ENCODE measurements at regions not wholly inside any gene's neighbourhood (a gene's known extent, or its start where the extent isn't known, plus 50 kb on each side); places are given as distances from the start of the nearest gene placed in this dataset.

GRCh38 chr5:124402144-124402581 lies 344.3 kb downstream of the ZNF608 start:
- Histone ChIP-seq H3K27me3 (ENCODE audit: control insufficient read depth in 2 of 2, insufficient read depth in 2 of 2, low read length in 2 of 2) (no peaks in the 10 kb centered on the region), H3K9me3 (ENCODE audit: control insufficient read depth in 2 of 2, low read length in 2 of 2) (no peaks in the 10 kb centered on the region), H3K4me1 (ENCODE audit: control insufficient read depth in 2 of 2, insufficient read depth in 2 of 2, low read length in 2 of 2) (no peaks in the 10 kb centered on the region), H3K4me3 (ENCODE audit: low read length in 2 of 2) (no peak overlapping the region), H3K9ac (ENCODE audit: low read depth in 1 of 2, low read length in 2 of 2) (no peak overlapping the region), H3K27ac (ENCODE audit: low read depth in 2 of 2, low read length in 2 of 2) (no peak overlapping the region), H3K36me3 (ENCODE audit: control insufficient read depth in 2 of 2, insufficient read depth in 2 of 2, low read length in 2 of 2) (no peaks in the 10 kb centered on the region)

DNA sequence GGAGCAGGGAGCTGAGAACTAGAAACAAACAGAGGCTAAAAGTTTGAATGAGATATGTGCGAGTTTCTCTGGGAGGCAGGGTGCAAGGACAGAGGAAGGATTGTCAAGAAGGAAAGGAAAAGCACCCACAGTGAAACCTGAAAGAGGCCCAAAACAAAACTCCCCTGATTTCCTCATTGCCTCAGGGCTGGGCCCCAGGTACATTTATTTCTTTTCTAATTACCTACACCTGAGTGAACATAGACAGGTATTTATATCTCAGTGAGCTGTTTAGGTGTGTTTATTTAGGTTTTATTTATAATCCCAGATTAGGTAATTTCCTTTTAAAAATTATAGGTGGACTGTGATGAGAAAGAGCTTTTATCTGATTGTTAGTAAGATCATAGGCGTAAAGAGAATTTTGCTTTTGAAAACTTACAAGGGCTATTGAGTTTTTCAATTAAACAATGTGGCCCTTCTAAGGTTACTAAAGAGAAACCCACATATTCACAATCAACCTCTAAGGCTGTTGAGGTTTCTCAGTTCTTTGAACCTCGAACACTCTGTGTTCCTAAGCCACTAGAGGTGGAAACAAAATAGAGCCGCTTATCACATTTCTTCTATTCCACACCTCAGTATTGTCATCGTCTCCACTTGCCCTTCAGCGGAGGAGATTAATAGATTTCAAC lies 344.8 kb downstream of the ZNF608 start:
- no peaks in the 10 kb centered on the region for H3K4me1 ChIP-seq (ENCODE audit: control insufficient read depth in 2 of 2, insufficient read depth in 2 of 2, low read length in 2 of 2)
- H3K27me3 ChIP-seq (ENCODE audit: control insufficient read depth in 2 of 2, insufficient read depth in 2 of 2, low read length in 2 of 2), result no peaks in the 10 kb centered on the region
- no peaks in the 10 kb centered on the region for H3K9me3 ChIP-seq (ENCODE audit: control insufficient read depth in 2 of 2, low read length in 2 of 2)
- H3K36me3 ChIP-seq (ENCODE audit: control insufficient read depth in 2 of 2, insufficient read depth in 2 of 2, low read length in 2 of 2), result no peaks in the 10 kb centered on the region
- H3K27ac ChIP-seq (ENCODE audit: low read depth in 2 of 2, low read length in 2 of 2), result no peak overlapping the region
- no peak overlapping the region for H3K4me3 ChIP-seq (ENCODE audit: low read length in 2 of 2)
- H3K9ac ChIP-seq (ENCODE audit: low read depth in 1 of 2, low read length in 2 of 2), result no peak overlapping the region

- H3K27me3 ChIP-seq (ENCODE audit: control insufficient read depth in 2 of 2, insufficient read depth in 2 of 2, low read length in 2 of 2), result no peaks in the 10 kb centered on the region
- no peaks in the 10 kb centered on the region for H3K36me3 ChIP-seq (ENCODE audit: control insufficient read depth in 2 of 2, insufficient read depth in 2 of 2, low read length in 2 of 2)
- no peak overlapping the region for H3K4me3 ChIP-seq (ENCODE audit: low read length in 2 of 2)
- no peak overlapping the region for H3K27ac ChIP-seq (ENCODE audit: low read depth in 2 of 2, low read length in 2 of 2)
- no peaks in the 10 kb centered on the region for H3K9me3 ChIP-seq (ENCODE audit: control insufficient read depth in 2 of 2, low read length in 2 of 2)
- no peaks in the 10 kb centered on the region for H3K4me1 ChIP-seq (ENCODE audit: control insufficient read depth in 2 of 2, insufficient read depth in 2 of 2, low read length in 2 of 2)
- no peak overlapping the region for H3K9ac ChIP-seq (ENCODE audit: low read depth in 1 of 2, low read length in 2 of 2)
These were observed 346.9 kb downstream of the ZNF608 start for GRCh38 chr5:124399426-124399961.

DNA sequence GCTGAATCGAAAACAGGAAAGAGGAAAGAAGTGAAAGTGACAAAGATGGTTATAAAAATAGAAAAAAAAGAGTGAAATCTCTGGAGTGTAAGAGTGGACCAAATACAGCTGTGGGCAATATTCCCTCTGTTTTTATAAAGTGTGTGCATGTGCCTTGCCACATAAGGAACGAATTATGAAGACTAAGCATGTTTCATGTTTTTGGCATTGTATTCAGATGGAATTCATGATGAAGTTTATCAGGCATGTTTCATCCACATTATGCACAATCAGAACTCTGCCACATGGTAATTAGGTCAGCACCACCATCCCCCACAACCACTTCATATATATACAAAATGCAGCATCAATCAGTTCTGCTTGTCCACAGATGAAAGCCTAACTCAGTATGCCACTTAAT lies 348.0 kb downstream of the ZNF608 start:
- Histone ChIP-seq H3K4me3 (ENCODE audit: low read length in 2 of 2) (no peak overlapping the region), H3K9ac (ENCODE audit: low read depth in 1 of 2, low read length in 2 of 2) (no peak overlapping the region), H3K27me3 (ENCODE audit: control insufficient read depth in 2 of 2, insufficient read depth in 2 of 2, low read length in 2 of 2) (no peaks in the 10 kb centered on the region), H3K27ac (ENCODE audit: low read depth in 2 of 2, low read length in 2 of 2) (no peak overlapping the region), H3K36me3 (ENCODE audit: control insufficient read depth in 2 of 2, insufficient read depth in 2 of 2, low read length in 2 of 2) (no peaks in the 10 kb centered on the region), H3K9me3 (ENCODE audit: control insufficient read depth in 2 of 2, low read length in 2 of 2) (no peaks in the 10 kb centered on the region), H3K4me1 (ENCODE audit: control insufficient read depth in 2 of 2, insufficient read depth in 2 of 2, low read length in 2 of 2) (no peaks in the 10 kb centered on the region)

- Histone ChIP-seq H3K4me1 (ENCODE audit: control insufficient read depth in 2 of 2, insufficient read depth in 2 of 2, low read length in 2 of 2) (no peaks in the 10 kb centered on the region), H3K36me3 (ENCODE audit: control insufficient read depth in 2 of 2, insufficient read depth in 2 of 2, low read length in 2 of 2) (no peaks in the 10 kb centered on the region), H3K4me3 (ENCODE audit: low read length in 2 of 2) (no peak overlapping the region), H3K9me3 (ENCODE audit: control insufficient read depth in 2 of 2, low read length in 2 of 2) (no peaks in the 10 kb centered on the region), H3K27ac (ENCODE audit: low read depth in 2 of 2, low read length in 2 of 2) (no peak overlapping the region), H3K9ac (ENCODE audit: low read depth in 1 of 2, low read length in 2 of 2) (no peak overlapping the region), H3K27me3 (ENCODE audit: control insufficient read depth in 2 of 2, insufficient read depth in 2 of 2, low read length in 2 of 2) (no peaks in the 10 kb centered on the region)
These were observed 349.1 kb downstream of the ZNF608 start for GRCh38 chr5:124397317-124397716.

DNA sequence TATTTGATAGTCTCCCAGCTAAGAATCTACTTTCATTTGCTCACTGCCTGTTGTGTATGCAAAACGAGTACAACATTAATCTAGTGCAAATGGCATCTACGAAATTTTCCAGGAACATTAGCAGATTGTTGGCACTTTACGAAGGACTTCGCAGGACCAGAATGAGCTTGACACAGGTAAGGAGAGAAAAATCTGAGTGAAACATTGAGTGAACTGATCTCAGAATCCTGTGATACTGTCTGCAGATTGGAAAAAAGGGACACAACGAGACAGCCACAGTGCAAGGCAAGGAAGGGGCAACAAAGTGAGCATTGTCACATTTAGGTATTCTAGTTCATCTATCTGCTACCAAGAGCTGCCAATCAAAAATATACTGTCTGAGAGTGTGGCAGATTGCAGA lies 350.5 kb downstream of the ZNF608 start:
- Histone ChIP-seq H3K27ac (ENCODE audit: low read depth in 2 of 2, low read length in 2 of 2) (no peak overlapping the region), H3K4me1 (ENCODE audit: control insufficient read depth in 2 of 2, insufficient read depth in 2 of 2, low read length in 2 of 2) (no peaks in the 10 kb centered on the region), H3K9ac (ENCODE audit: low read depth in 1 of 2, low read length in 2 of 2) (no peak overlapping the region), H3K36me3 (ENCODE audit: control insufficient read depth in 2 of 2, insufficient read depth in 2 of 2, low read length in 2 of 2) (no peaks in the 10 kb centered on the region), H3K9me3 (ENCODE audit: control insufficient read depth in 2 of 2, low read length in 2 of 2) (no peaks in the 10 kb centered on the region), H3K4me3 (ENCODE audit: low read length in 2 of 2) (no peak overlapping the region), H3K27me3 (ENCODE audit: control insufficient read depth in 2 of 2, insufficient read depth in 2 of 2, low read length in 2 of 2) (no peaks in the 10 kb centered on the region)

GRCh38 chr5:124395287-124395686 lies 351.2 kb downstream of the ZNF608 start:
- no peak overlapping the region for H3K4me3 ChIP-seq (ENCODE audit: low read length in 2 of 2)
- no peaks in the 10 kb centered on the region for H3K9me3 ChIP-seq (ENCODE audit: control insufficient read depth in 2 of 2, low read length in 2 of 2)
- no peak overlapping the region for H3K27ac ChIP-seq (ENCODE audit: low read depth in 2 of 2, low read length in 2 of 2)
- no peaks in the 10 kb centered on the region for H3K27me3 ChIP-seq (ENCODE audit: control insufficient read depth in 2 of 2, insufficient read depth in 2 of 2, low read length in 2 of 2)
- H3K4me1 ChIP-seq (ENCODE audit: control insufficient read depth in 2 of 2, insufficient read depth in 2 of 2, low read length in 2 of 2), result no peaks in the 10 kb centered on the region
- no peaks in the 10 kb centered on the region for H3K36me3 ChIP-seq (ENCODE audit: control insufficient read depth in 2 of 2, insufficient read depth in 2 of 2, low read length in 2 of 2)
- H3K9ac ChIP-seq (ENCODE audit: low read depth in 1 of 2, low read length in 2 of 2), result no peak overlapping the region

- Histone ChIP-seq H3K4me3 (ENCODE audit: low read length in 2 of 2) (no peak overlapping the region), H3K27ac (ENCODE audit: low read depth in 2 of 2, low read length in 2 of 2) (no peak overlapping the region), H3K9ac (ENCODE audit: low read depth in 1 of 2, low read length in 2 of 2) (no peak overlapping the region), H3K4me1 (ENCODE audit: control insufficient read depth in 2 of 2, insufficient read depth in 2 of 2, low read length in 2 of 2) (no peaks in the 10 kb centered on the region), H3K9me3 (ENCODE audit: control insufficient read depth in 2 of 2, low read length in 2 of 2) (no peaks in the 10 kb centered on the region), H3K27me3 (ENCODE audit: control insufficient read depth in 2 of 2, insufficient read depth in 2 of 2, low read length in 2 of 2) (no peaks in the 10 kb centered on the region), H3K36me3 (ENCODE audit: control insufficient read depth in 2 of 2, insufficient read depth in 2 of 2, low read length in 2 of 2) (no peaks in the 10 kb centered on the region)
These were observed 351.7 kb downstream of the ZNF608 start for GRCh38 chr5:124394700-124395245.

- Histone ChIP-seq H3K9ac (ENCODE audit: low read depth in 1 of 2, low read length in 2 of 2) (no peak overlapping the region), H3K27ac (ENCODE audit: low read depth in 2 of 2, low read length in 2 of 2) (no peak overlapping the region), H3K36me3 (ENCODE audit: control insufficient read depth in 2 of 2, insufficient read depth in 2 of 2, low read length in 2 of 2) (no peaks in the 10 kb centered on the region), H3K4me3 (ENCODE audit: low read length in 2 of 2) (no peak overlapping the region), H3K27me3 (ENCODE audit: control insufficient read depth in 2 of 2, insufficient read depth in 2 of 2, low read length in 2 of 2) (no peaks in the 10 kb centered on the region), H3K4me1 (ENCODE audit: control insufficient read depth in 2 of 2, insufficient read depth in 2 of 2, low read length in 2 of 2) (no peaks in the 10 kb centered on the region), H3K9me3 (ENCODE audit: control insufficient read depth in 2 of 2, low read length in 2 of 2) (no peaks in the 10 kb centered on the region)
These were observed 352.7 kb downstream of the ZNF608 start for GRCh38 chr5:124393584-124394379.

DNA sequence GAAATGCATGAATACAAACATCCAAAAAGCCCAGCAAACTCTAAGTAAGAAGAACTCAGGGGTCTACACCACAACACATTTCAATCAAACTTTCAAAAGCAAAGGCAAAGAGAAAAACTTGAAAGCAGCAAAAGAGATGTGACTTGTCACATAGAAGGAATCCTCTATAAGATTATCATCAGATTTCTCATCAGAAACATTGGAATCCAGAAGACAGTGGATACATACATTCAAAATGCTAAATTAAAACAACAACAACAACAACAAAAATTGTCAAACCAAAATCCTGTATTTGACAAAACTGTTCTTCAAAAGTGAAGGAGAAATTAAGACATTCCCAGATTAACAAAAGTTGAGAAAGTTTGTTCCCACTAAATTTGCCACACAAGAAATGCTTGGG lies 362.7 kb downstream of the ZNF608 start:
- Histone ChIP-seq H3K4me1 (ENCODE audit: control insufficient read depth in 2 of 2, insufficient read depth in 2 of 2, low read length in 2 of 2) (no peaks in the 10 kb centered on the region), H3K27me3 (ENCODE audit: control insufficient read depth in 2 of 2, insufficient read depth in 2 of 2, low read length in 2 of 2) (no peaks in the 10 kb centered on the region), H3K9ac (ENCODE audit: low read depth in 1 of 2, low read length in 2 of 2) (no peak overlapping the region), H3K4me3 (ENCODE audit: low read length in 2 of 2) (no peak overlapping the region), H3K27ac (ENCODE audit: low read depth in 2 of 2, low read length in 2 of 2) (no peak overlapping the region), H3K36me3 (ENCODE audit: control insufficient read depth in 2 of 2, insufficient read depth in 2 of 2, low read length in 2 of 2) (no peaks in the 10 kb centered on the region), H3K9me3 (ENCODE audit: control insufficient read depth in 2 of 2, low read length in 2 of 2) (peaks cover 4 to 9% of the 10 kb centered on the region in 2 donors)

All from mucosa of rectum (tissue), 2 donors.